ENCODE measurements at regions not wholly inside any gene's neighbourhood (a gene's known extent, or its start where the extent isn't known, plus 50 kb on each side); places are given as distances from the start of the nearest gene placed in this dataset.

- no peak for DNase-seq
These were observed 173.2 kb upstream of the STAC start for GRCh38 chr3:36206956-36207580.

GRCh38 chr3:36210840-36211651 is 169.3 kb upstream of the STAC start:
- DNase-seq: no peak

GRCh38 chr3:36211652-36211999 is 168.7 kb upstream of the STAC start:
- no peak for DNase-seq

- DNase-seq: no peak
These were observed 168.1 kb upstream of the STAC start for GRCh38 chr3:36212251-36212650.

GRCh38 chr3:36214460-36214859 is 165.8 kb upstream of the STAC start:
- no peak for DNase-seq

- peak; percentile 57 for DNase-seq
These were observed 165.1 kb upstream of the STAC start for GRCh38 chr3:36215241-36215640.

GRCh38 chr3:36219398-36219797 is 160.9 kb upstream of the STAC start:
- DNase-seq: no peak

- DNase-seq: no peak
These were observed 160.1 kb upstream of the STAC start for GRCh38 chr3:36220173-36220572.

- no peak for DNase-seq
These were observed 158.3 kb upstream of the STAC start for GRCh38 chr3:36221975-36222374.

GRCh38 chr3:36227980-36228379 is 152.3 kb upstream of the STAC start:
- DNase-seq: peak; percentile 72

GRCh38 chr3:36229496-36229895 is 150.8 kb upstream of the STAC start:
- DNase-seq: no peak

- DNase-seq: no peak
These were observed 147.4 kb upstream of the STAC start for GRCh38 chr3:36232797-36233489.

GRCh38 chr3:36244728-36245127 is 135.6 kb upstream of the STAC start:
- no peak for DNase-seq

GRCh38 chr3:36248374-36248773 is 131.9 kb upstream of the STAC start:
- DNase-seq: no peak

GRCh38 chr3:36250191-36250590 is 130.1 kb upstream of the STAC start:
- no peak for DNase-seq

- DNase-seq: no peak
These were observed 123.0 kb upstream of the STAC start for GRCh38 chr3:36257158-36257852.

- no peak for DNase-seq
These were observed 121.9 kb upstream of the STAC start for GRCh38 chr3:36258421-36258820.

- DNase-seq: no peak
These were observed 120.7 kb upstream of the STAC start for GRCh38 chr3:36259580-36259979.

- DNase-seq: no peak
These were observed 111.0 kb upstream of the STAC start for GRCh38 chr3:36269274-36269673.

GRCh38 chr3:36282766-36283165 is 97.5 kb upstream of the STAC start:
- DNase-seq: no peak

GRCh38 chr3:36295296-36295695 is 85.0 kb upstream of the STAC start:
- no peak for DNase-seq

- DNase-seq: no peak
These were observed 83.1 kb upstream of the STAC start for GRCh38 chr3:36297195-36297594.

GRCh38 chr3:36298188-36298587 is 82.1 kb upstream of the STAC start:
- DNase-seq: no peak

- no peak for DNase-seq
These were observed 78.2 kb upstream of the STAC start for GRCh38 chr3:36302158-36302509.
